ENCODE measurements at regions not wholly inside any gene's neighbourhood (a gene's known extent, or its start where the extent isn't known, plus 50 kb on each side); places are given as distances from the start of the nearest gene placed in this dataset.

- no peak overlapping the region for H3K27ac Mint-ChIP-seq
- H3K27ac ChIP-seq (ENCODE audit: low read depth, low read length), result no peak overlapping the region
- peaks cover under 1 to 19% of the 10 kb centered on the region in 2 donors for H3K27me3 Mint-ChIP-seq
- POLR2A ChIA-PET, result no interaction called here
- no peaks in the 10 kb centered on the region for H3K4me1 ChIP-seq (ENCODE audit: insufficient read depth, low read length)
- peaks cover 0 to 3% (median 1%) of the 10 kb centered on the region in 3 donors for H3K36me3 Mint-ChIP-seq
- H3K9me3 ChIP-seq (ENCODE audit: low read length), result no peaks in the 10 kb centered on the region
- H3K27me3 ChIP-seq (ENCODE audit: insufficient read depth, low read length, poor library complexity, severe bottlenecking), result no peaks in the 10 kb centered on the region
- peak overlapping the region in 1 of 7 donors; percentile 32 for H3K4me3 Mint-ChIP-seq
- CTCF ChIA-PET, result no interaction called here
- H3K36me3 ChIP-seq (ENCODE audit: insufficient read depth, low read length), result no peaks in the 10 kb centered on the region
- peaks cover 0 to 2% (median 0%) of the 10 kb centered on the region in 5 donors for H3K9me3 Mint-ChIP-seq
- peaks cover 0 to 10% (median 0%) of the 10 kb centered on the region in 3 donors for H3K4me1 Mint-ChIP-seq
- no peak overlapping the region for H3K4me3 ChIP-seq (ENCODE audit: low read length)
- DNase-seq, result no peak
These were observed 146.9 kb upstream of the AHI1 start for GRCh38 chr6:135644394-135644793.

DNA sequence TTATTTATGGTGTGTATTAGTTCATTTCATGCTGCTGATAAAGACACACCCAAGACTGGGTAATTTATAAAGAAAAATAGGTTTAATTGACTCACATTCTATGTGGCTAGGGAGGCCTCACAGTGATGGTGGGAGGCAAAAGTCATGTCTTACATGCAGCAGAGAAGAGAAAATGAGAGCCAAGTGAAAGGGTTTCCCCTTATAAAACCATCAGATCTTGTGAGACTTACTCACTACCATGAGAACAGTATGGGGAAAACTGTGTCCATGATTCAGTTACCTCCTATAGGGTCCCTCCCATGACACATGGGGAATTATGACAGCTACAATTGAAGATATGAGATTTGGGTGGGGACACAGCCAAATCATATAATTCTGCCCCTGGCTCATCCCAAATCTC is 150.0 kb upstream of the AHI1 start:
- no peak overlapping the region for H3K27ac ChIP-seq (ENCODE audit: low read depth, low read length)
- H3K36me3 ChIP-seq (ENCODE audit: insufficient read depth, low read length), result no peaks in the 10 kb centered on the region
- no peak overlapping the region for H3K4me3 ChIP-seq (ENCODE audit: low read length)
- Mint-ChIP-seq H3K4me3 (no peak overlapping the region), H3K36me3 (no peaks in the 10 kb centered on the region), H3K4me1 (peaks cover 4 to 16% (median 5%) of the 10 kb centered on the region in 3 donors), H3K27ac (no peak overlapping the region), H3K27me3 (peaks cover 6 to 8% of the 10 kb centered on the region in 2 donors), H3K9me3 (peaks cover 0 to 3% (median 2%) of the 10 kb centered on the region in 5 donors)
- ChIA-PET POLR2A (no interaction called here), CTCF (no interaction called here)
- no peak for DNase-seq
- no peaks in the 10 kb centered on the region for H3K9me3 ChIP-seq (ENCODE audit: low read length)
- H3K27me3 ChIP-seq (ENCODE audit: insufficient read depth, low read length, poor library complexity, severe bottlenecking), result no peaks in the 10 kb centered on the region
- no peaks in the 10 kb centered on the region for H3K4me1 ChIP-seq (ENCODE audit: insufficient read depth, low read length)

DNA sequence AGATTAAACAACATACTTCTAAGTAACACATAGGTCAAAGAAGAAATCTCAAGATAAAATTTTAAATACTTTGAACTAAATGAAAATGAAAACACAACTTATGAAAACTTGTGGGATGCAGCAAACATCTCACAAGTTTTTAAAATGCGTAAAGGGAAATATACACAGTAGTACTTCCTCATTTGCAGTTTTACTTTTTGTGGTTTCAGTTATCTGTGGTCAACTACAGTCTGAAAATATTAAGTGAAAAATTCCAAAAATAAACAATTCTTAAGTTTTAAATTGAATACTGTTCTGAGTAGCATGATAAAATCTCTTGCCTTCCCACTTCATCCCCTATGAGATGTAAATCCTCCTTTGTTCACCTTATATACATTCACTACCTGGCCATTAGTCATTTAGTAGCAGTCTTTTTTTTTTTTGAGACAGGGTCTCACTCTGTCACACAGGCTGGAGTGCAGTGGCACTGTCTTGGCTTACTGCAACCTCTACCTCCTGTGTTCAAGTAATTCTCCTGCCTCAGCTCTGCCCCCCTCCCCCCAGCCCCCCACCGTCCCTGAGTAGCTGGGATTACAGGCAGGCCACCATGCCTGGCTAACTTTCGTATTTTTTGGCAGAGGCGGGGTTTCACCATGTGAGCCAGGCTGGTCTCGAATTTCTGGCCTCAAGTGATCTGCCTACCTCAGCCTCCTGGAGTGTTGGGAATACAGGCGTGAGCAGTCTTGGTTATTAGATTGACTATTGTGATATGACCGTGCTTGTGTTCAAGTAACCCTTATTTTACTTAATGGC is 154.6 kb upstream of the AHI1 start:
- no peak overlapping the region for H3K27ac Mint-ChIP-seq
- H3K27me3 Mint-ChIP-seq, result peaks cover 0 to 8% of the 10 kb centered on the region in 2 donors
- Histone ChIP-seq H3K27ac (ENCODE audit: low read depth, low read length) (no peak overlapping the region), H3K4me3 (ENCODE audit: low read length) (no peak overlapping the region), H3K36me3 (ENCODE audit: insufficient read depth, low read length) (no peaks in the 10 kb centered on the region), H3K9me3 (ENCODE audit: low read length) (no peaks in the 10 kb centered on the region), H3K4me1 (ENCODE audit: insufficient read depth, low read length) (no peaks in the 10 kb centered on the region), H3K27me3 (ENCODE audit: insufficient read depth, low read length, poor library complexity, severe bottlenecking) (no peaks in the 10 kb centered on the region)
- peaks cover 0 to 11% (median 3%) of the 10 kb centered on the region in 5 donors for H3K9me3 Mint-ChIP-seq
- no peak for DNase-seq
- CTCF ChIA-PET, result no interaction called here
- H3K4me3 Mint-ChIP-seq, result no peak overlapping the region
- H3K36me3 Mint-ChIP-seq, result no peaks in the 10 kb centered on the region
- H3K4me1 Mint-ChIP-seq, result peaks cover 4 to 11% (median 5%) of the 10 kb centered on the region in 3 donors
- POLR2A ChIA-PET, result no interaction called here

DNA sequence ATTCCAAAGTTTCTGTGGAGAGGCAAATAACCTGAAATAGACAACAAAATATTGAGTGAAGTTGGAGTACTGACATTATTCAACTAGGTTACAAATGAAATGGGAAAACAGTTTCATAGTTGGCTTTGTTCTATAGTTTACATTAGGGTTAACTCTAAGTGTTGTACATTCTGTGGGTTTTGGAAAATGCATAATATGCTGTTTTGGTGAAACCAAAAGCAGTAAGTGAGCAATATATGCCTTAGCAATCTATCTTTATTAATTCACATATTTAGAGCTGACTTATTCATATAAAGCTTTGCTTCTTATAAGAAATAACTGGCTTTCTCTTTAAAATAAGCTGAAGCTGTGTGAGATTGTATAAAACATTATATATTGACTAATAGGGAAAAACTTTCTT is 157.5 kb upstream of the AHI1 start:
- Histone ChIP-seq H3K9me3 (ENCODE audit: low read length) (no peaks in the 10 kb centered on the region), H3K27me3 (ENCODE audit: insufficient read depth, low read length, poor library complexity, severe bottlenecking) (no peaks in the 10 kb centered on the region), H3K4me1 (ENCODE audit: insufficient read depth, low read length) (no peaks in the 10 kb centered on the region), H3K4me3 (ENCODE audit: low read length) (no peak overlapping the region), H3K36me3 (ENCODE audit: insufficient read depth, low read length) (no peaks in the 10 kb centered on the region), H3K27ac (ENCODE audit: low read depth, low read length) (no peak overlapping the region)
- Mint-ChIP-seq H3K9me3 (peaks cover 0 to 8% (median 1%) of the 10 kb centered on the region in 5 donors), H3K27ac (no peak overlapping the region), H3K27me3 (peaks cover 0 to 6% of the 10 kb centered on the region in 2 donors), H3K36me3 (no peaks in the 10 kb centered on the region), H3K4me3 (no peak overlapping the region), H3K4me1 (peaks cover 4 to 11% (median 5%) of the 10 kb centered on the region in 3 donors)
- ChIA-PET CTCF (no interaction called here), POLR2A (no interaction called here)
- no peak for DNase-seq

GRCh38 chr6:135657207-135657606 is 159.7 kb upstream of the AHI1 start:
- H3K36me3 Mint-ChIP-seq, result no peaks in the 10 kb centered on the region
- H3K27ac Mint-ChIP-seq, result no peak overlapping the region
- peaks cover 0 to 2% (median 0%) of the 10 kb centered on the region in 3 donors for H3K4me1 Mint-ChIP-seq
- H3K27me3 Mint-ChIP-seq, result peaks cover 7 to 8% of the 10 kb centered on the region in 2 donors
- DNase-seq, result no peak
- H3K4me1 ChIP-seq (ENCODE audit: insufficient read depth, low read length), result no peaks in the 10 kb centered on the region
- H3K4me3 Mint-ChIP-seq, result no peak overlapping the region
- no peaks in the 10 kb centered on the region for H3K27me3 ChIP-seq (ENCODE audit: insufficient read depth, low read length, poor library complexity, severe bottlenecking)
- H3K9me3 ChIP-seq (ENCODE audit: low read length), result no peaks in the 10 kb centered on the region
- CTCF ChIA-PET, result no interaction called here
- H3K9me3 Mint-ChIP-seq, result peaks cover 0 to 8% (median 1%) of the 10 kb centered on the region in 5 donors
- H3K27ac ChIP-seq (ENCODE audit: low read depth, low read length), result no peak overlapping the region
- POLR2A ChIA-PET, result no interaction called here
- no peaks in the 10 kb centered on the region for H3K36me3 ChIP-seq (ENCODE audit: insufficient read depth, low read length)
- H3K4me3 ChIP-seq (ENCODE audit: low read length), result no peak overlapping the region

DNA sequence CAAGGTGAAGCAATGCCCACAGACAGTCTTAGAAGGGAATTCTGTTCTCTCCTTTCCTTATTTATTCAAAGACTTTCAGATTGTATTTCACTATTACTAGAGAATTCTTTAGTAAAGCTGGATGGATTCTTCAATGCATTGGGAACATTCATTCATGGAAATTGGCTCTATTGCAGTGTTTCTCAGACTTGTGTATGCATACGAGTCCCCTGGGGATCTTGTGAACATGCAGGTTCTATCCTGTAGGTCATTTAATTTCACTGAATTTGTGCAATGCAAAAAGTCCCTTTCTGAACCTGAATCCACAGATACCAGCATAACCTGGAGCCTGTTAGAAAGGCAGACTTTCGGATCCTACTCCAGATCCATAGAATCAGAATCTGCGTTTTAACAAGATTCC is 160.9 kb upstream of the AHI1 start:
- POLR2A ChIA-PET, result no interaction called here
- CTCF ChIA-PET, result no interaction called here
- peaks cover 0 to 8% (median 1%) of the 10 kb centered on the region in 5 donors for H3K9me3 Mint-ChIP-seq

DNA sequence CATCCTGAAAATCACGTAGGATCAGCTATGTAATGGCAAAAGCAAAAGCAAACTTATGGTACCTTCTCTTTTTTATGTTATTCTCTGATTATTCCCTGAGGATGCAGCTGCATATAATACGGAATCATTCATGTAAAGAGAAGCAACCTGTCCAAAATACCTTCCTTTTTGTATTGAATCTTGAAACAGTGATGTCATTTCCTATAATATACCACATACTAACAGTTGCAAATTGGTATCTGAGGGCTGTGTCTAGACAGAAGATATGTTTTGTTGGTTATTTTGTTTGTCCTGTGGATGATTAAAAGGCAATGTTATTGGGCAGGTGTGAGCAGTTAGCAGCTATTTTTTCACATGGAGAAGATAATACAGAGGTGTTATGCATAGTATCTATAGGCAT is 161.4 kb upstream of the AHI1 start:
- Histone ChIP-seq H3K36me3 (ENCODE audit: insufficient read depth, low read length) (no peaks in the 10 kb centered on the region), H3K4me1 (ENCODE audit: insufficient read depth, low read length) (no peaks in the 10 kb centered on the region), H3K4me3 (ENCODE audit: low read length) (no peak overlapping the region), H3K9me3 (ENCODE audit: low read length) (no peaks in the 10 kb centered on the region), H3K27me3 (ENCODE audit: insufficient read depth, low read length, poor library complexity, severe bottlenecking) (no peaks in the 10 kb centered on the region), H3K27ac (ENCODE audit: low read depth, low read length) (no peak overlapping the region)
- Mint-ChIP-seq H3K4me3 (no peak overlapping the region), H3K36me3 (no peaks in the 10 kb centered on the region), H3K4me1 (no peaks in the 10 kb centered on the region), H3K27ac (no peak overlapping the region), H3K27me3 (peaks cover 7 to 8% of the 10 kb centered on the region in 2 donors), H3K9me3 (peaks cover 0 to 6% (median 1%) of the 10 kb centered on the region in 5 donors)
- CTCF ChIA-PET, result no interaction called here
- POLR2A ChIA-PET, result no interaction called here
- DNase-seq, result no peak

More for the DNA sequence above, 160.9 kb upstream of the AHI1 start:
- Histone ChIP-seq H3K9me3 (ENCODE audit: low read length) (no peaks in the 10 kb centered on the region), H3K4me3 (ENCODE audit: low read length) (no peak overlapping the region), H3K36me3 (ENCODE audit: insufficient read depth, low read length) (no peaks in the 10 kb centered on the region), H3K4me1 (ENCODE audit: insufficient read depth, low read length) (no peaks in the 10 kb centered on the region), H3K27ac (ENCODE audit: low read depth, low read length) (no peak overlapping the region), H3K27me3 (ENCODE audit: insufficient read depth, low read length, poor library complexity, severe bottlenecking) (no peaks in the 10 kb centered on the region)
- no peaks in the 10 kb centered on the region for H3K36me3 Mint-ChIP-seq
- H3K4me1 Mint-ChIP-seq, result no peaks in the 10 kb centered on the region
- DNase-seq, result no peak
- no peak overlapping the region for H3K4me3 Mint-ChIP-seq
- H3K27ac Mint-ChIP-seq, result no peak overlapping the region
- peaks cover 7 to 8% of the 10 kb centered on the region in 2 donors for H3K27me3 Mint-ChIP-seq

DNA sequence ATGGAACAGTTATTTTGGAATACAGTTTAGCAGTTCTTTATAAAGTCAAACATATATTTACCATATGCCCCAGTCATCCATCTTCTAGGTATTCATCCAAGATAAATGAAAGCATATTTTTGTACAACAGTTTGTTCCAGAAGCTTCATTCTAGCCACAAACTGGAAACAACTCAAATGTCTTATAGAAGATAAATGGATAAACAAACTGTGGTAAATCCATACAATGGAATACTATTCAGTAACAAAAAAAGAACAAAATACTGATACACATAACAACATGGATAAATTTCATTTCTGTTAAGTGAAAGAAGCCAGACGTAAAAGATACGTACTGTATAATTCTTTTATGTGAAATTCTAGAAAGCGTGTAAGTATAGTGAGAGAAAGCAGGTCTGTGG is 167.0 kb upstream of the AHI1 start:
- H3K4me1 ChIP-seq (ENCODE audit: insufficient read depth, low read length), result no peaks in the 10 kb centered on the region
- Mint-ChIP-seq H3K4me3 (no peak overlapping the region), H3K4me1 (no peaks in the 10 kb centered on the region), H3K27ac (no peak overlapping the region), H3K36me3 (no peaks in the 10 kb centered on the region), H3K9me3 (no peaks in the 10 kb centered on the region), H3K27me3 (peaks cover 5 to 18% of the 10 kb centered on the region in 2 donors)
- H3K36me3 ChIP-seq (ENCODE audit: insufficient read depth, low read length), result no peaks in the 10 kb centered on the region
- H3K27me3 ChIP-seq (ENCODE audit: insufficient read depth, low read length, poor library complexity, severe bottlenecking), result no peaks in the 10 kb centered on the region
- H3K27ac ChIP-seq (ENCODE audit: low read depth, low read length), result no peak overlapping the region
- no peaks in the 10 kb centered on the region for H3K9me3 ChIP-seq (ENCODE audit: low read length)
- H3K4me3 ChIP-seq (ENCODE audit: low read length), result no peak overlapping the region
- ChIA-PET POLR2A (no interaction called here), CTCF (no interaction called here)
- no peak for DNase-seq
